ENCODE measurements at regions not wholly inside any gene's neighbourhood (a gene's known extent, or its start where the extent isn't known, plus 50 kb on each side); places are given as distances from the start of the nearest gene placed in this dataset.
"Not testable (repeated sequence)": the region's sequence is repeated elsewhere in the genome, so short reads cannot be mapped to it uniquely, and the experiment has no call there.

- TF ChIP-seq, protein P1, sequence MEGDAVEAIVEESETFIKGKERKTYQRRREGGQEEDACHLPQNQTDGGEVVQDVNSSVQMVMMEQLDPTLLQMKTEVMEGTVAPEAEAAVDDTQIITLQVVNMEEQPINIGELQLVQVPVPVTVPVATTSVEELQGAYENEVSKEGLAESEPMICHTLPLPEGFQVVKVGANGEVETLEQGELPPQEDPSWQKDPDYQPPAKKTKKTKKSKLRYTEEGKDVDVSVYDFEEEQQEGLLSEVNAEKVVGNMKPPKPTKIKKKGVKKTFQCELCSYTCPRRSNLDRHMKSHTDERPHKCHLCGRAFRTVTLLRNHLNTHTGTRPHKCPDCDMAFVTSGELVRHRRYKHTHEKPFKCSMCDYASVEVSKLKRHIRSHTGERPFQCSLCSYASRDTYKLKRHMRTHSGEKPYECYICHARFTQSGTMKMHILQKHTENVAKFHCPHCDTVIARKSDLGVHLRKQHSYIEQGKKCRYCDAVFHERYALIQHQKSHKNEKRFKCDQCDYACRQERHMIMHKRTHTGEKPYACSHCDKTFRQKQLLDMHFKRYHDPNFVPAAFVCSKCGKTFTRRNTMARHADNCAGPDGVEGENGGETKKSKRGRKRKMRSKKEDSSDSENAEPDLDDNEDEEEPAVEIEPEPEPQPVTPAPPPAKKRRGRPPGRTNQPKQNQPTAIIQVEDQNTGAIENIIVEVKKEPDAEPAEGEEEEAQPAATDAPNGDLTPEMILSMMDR (IDR thresholded peaks at IDR 0.05; ENCODE audit: insufficient read depth, low read length) = not testable (repeated sequence)
- not testable (repeated sequence) for TF ChIP-seq SPI1 (IDR thresholded peaks at IDR 0.05; ENCODE audit: borderline replicate concordance, low read depth); POLR2AphosphoS5 (IDR thresholded peaks at IDR 0.05; ENCODE audit: low read depth); GABPA (IDR thresholded peaks at IDR 0.05; ENCODE audit: low read depth)
- TF ChIP-seq, protein P2, sequence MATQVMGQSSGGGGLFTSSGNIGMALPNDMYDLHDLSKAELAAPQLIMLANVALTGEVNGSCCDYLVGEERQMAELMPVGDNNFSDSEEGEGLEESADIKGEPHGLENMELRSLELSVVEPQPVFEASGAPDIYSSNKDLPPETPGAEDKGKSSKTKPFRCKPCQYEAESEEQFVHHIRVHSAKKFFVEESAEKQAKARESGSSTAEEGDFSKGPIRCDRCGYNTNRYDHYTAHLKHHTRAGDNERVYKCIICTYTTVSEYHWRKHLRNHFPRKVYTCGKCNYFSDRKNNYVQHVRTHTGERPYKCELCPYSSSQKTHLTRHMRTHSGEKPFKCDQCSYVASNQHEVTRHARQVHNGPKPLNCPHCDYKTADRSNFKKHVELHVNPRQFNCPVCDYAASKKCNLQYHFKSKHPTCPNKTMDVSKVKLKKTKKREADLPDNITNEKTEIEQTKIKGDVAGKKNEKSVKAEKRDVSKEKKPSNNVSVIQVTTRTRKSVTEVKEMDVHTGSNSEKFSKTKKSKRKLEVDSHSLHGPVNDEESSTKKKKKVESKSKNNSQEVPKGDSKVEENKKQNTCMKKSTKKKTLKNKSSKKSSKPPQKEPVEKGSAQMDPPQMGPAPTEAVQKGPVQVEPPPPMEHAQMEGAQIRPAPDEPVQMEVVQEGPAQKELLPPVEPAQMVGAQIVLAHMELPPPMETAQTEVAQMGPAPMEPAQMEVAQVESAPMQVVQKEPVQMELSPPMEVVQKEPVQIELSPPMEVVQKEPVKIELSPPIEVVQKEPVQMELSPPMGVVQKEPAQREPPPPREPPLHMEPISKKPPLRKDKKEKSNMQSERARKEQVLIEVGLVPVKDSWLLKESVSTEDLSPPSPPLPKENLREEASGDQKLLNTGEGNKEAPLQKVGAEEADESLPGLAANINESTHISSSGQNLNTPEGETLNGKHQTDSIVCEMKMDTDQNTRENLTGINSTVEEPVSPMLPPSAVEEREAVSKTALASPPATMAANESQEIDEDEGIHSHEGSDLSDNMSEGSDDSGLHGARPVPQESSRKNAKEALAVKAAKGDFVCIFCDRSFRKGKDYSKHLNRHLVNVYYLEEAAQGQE (IDR thresholded peaks at IDR 0.05; ENCODE audit: insufficient replicate concordance, low read depth) = not testable (repeated sequence)
Measured at GRCh38 chrX:74181976-74182375, 122.0 kb upstream of the ZCCHC13 start.
